GM19240 (cell line): ENCODE measurements at regions not wholly inside any gene's neighbourhood (a gene's known extent, or its start where the extent isn't known, plus 50 kb on each side); places are given as distances from the start of the nearest gene placed in this dataset.

Experiments used
- DNase-seq: peaks from one replicate; pipeline ENCODE4 v3.0.0; 2011; ENCODE audit warnings: low spot score; ENCODE audit not compliant: insufficient read length

DNA sequence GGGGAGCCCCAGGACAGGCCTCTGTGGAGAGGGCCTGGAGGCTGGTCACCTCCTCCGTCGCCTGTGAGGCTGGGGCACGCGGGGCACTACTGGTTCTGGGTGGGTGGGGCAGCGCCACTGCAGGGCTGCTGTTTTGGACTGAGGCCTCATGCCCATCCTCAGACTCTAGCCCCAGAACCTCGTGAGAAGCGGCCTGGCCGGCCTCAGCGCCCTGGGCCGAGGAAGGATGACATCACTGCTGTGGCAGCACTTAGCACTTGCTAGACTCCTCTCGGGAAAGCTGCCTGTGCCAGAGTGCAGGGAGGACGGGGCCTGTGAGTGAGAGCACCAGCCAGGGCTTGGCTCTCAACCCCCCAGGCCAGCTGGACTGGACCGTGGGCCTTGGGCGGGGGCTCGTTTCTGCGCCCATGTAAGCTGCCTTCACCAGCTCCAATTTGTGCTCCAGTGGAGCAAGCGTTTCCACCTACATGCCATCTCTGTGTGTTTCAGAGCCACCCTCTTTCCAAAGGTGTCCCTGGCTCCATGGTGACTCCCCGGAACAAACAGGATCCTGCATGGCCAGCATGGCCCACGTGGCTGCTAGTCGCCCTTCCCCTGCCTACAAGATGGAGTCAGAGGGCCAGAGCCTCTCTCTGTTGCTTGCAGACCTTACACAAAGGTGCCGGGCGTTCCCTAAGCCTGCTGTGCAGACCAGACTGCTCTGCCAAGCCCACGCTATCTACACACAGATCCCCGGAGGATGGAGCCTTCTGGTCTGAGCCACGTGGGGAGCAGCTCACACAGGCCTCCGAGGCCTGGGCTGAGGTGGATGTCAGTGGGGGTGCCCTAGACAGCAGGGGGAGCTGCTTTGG, 102.9 kb downstream of the CTTN start:
- no peak for DNase-seq

DNA sequence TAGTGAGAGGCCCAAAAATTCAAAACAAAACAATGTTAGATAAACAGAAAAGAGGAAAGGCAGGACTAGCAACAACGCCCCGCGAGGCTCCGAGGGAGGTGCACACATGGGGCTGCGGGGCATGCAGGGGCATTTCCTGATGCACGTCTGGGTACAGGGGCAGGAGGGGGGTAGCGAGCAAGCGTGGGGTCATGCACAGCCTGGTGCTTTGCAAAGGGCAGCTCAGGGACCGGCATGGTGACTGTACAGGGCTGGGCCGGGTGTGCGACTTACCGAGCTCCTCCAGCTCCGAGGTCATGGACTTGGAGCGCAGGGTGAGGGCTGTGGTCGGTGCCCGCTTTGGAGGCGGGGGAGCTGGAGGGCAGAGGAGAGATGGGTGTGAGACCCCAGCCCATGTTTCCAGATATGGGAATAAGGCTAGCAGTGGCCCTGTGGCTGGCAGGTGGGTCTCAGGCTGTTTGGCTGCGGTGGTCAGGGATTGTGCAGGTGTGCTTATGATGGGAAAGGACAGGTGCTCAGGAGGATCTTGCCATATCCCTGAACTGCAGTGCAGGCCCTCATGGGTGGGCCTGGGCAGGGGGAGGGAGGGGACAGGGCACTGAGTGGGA, 103.7 kb downstream of the CTTN start:
- no peak for DNase-seq

DNA sequence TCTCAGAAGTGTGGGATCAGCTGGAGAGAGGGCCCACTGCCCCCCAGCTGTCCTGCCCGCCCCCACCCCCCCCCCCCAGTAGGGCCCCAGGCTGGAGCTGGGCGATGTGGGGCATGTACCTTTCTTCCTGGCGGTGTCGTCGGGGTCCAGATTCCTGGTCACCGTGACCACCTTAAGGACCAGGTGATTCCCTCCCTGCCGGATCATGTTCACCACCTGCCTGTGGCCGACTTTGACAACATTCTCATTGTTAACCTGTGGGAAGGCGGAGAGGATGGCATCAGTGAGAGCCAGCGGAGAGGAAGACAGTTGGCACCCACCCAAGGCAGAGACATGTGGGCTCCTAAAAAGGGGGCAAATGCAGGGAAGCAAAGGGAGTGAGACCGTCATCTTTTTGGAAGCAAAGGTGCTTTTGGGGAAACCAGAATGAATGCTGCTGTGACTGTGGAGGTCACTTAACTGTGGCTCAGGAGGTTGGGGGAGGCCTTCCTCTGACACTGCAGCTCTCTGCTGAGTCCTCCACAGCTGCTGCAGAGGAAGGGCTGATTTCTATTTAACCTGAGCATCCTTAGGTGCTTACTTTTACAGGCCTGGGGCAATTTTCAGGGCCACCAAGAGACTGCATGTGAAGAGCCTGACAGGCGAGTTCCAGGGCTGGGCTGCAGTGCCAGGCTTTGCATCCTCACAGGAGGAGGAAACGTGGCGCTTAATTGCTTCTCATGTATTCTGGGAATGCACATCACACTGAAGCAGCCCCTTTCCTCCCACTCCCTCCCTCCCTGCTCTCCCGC, 104.5 kb downstream of the CTTN start:
- no peak for DNase-seq

DNA sequence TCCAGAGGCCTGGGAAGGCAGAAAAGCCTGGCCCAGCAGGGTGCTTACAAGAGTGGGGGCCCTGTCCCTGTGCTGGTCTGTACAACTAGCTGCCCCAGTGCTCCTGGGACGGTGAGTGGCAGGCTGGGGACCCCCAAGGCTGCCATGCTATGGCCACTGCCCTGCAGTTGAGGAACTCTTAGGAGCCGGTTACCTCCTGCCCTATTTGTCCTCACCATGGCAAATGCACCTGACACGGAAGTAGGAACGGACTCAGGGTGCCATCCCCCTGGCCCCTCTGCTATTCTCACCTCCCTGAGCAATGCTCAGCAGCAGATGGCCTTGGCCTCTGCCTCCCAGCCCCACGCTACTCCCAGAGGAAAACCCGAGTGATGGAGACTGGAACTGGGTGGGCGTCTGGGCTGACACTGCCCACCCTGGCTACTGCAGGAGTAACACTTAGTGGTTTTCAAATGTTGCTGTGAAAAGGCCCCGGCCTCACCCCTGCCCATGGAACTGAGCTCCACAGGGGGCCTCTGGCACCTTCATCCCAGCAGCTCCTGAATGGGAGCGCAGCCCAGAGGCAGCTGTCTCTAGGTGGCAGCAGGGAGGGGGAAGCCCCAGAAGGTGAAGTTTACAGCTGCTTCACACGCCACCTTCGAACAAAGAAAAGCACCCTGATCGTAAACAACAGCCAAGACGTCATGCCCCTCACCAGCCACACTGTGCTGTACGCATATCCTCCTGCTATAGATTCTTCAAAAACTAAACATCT, 105.3 kb downstream of the CTTN start:
- DNase-seq, result no peak

DNA sequence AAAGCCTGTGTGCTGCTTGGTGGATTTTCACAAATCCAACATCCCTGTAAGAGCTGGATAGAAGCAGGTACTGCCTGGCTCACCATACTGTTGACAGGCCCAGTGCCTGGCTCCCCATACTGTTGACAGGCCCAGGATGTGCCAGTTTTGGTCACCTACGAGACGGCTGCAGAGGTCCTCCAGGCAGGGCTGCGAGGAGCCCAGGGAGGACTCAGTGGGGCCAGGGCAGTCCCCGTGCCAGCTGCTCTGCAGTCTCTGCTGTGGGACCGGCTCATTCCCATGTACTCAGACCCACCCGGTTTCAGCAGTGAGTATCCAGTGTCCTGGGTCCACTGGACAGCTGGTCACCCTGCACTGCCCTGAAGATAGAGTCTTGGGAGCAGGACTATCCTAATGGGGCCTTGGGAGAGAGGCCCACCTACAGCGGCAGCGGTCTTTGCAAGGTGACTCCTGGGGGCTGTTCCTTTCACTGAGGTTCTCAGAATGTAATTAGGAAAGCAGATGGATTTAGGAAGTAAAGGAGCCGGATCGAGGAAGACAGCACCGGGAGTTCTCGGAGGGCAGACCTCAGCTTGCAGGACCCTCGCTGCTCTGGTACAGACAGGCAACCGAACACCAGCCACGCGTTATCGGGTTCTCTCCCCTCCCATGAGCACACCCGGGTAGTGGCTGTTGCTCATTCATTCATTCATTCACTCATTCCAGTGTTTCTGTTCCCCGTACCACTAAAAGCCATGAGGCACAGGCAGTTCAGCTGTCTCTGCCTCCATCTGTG, 106.1 kb downstream of the CTTN start:
- no peak for DNase-seq

DNA sequence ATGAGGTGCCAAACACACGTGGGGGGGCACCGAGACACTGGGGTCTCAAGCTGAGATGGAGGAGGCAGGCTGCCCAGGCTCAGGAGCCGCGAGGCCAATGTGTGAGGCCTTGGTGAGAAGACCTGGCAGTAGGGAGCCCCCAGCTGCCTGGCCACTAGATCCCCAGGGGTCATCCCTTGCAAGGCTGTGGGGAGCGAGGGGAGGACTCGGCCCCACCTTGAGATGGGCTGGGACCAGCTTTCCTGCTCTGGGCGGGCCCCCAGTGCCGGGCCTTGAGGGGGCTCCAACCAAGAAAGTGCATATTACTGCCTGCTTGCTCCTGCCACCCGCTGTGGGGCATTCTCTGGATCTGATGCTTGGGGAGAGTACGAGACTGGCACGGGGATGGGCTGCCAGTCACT, 107.0 kb downstream of the CTTN start:
- no peak for DNase-seq

DNA sequence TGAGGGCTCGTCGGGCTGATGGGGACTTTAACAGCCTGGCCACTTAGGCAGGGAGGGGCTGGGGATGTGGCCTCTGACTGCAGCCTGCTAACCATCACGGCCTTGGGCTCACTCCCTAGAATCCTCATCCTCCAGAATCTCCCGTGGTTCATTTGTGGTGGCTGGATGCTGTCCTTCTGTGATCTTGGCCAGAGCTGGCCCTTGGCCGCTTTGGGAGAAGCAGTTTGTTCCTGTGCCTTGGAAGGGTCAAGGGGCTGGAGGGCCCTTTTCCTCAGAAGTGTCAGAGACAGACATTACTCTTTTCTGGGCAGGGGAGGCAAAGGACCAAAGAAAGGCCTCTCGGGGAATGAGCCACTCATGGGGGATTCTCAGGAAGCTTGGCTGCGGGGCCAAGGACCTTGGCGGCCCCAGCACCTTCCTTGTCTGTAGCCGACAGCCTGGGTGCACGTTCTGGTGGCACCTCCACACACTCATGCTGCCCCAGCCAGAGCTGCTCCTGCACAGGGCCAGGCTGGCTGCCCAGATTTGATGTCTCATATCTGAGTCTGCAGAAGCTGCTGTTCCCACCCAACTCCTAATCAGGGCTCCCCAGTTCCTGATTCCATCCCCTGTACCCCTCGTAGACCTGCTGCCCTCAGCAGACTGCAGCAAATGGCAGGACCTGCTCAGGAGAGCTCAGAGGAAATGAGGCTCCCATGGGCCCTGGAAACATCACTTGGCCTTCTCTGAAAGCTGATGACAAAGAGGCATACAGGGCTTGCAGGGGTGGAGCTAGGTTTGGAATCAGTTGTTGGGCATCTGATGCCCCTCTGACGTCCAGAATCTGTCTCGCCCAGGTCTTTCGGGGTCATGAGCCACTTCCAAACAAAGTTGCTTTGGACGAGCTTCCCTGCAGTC, 107.7 kb downstream of the CTTN start:
- no peak for DNase-seq

DNA sequence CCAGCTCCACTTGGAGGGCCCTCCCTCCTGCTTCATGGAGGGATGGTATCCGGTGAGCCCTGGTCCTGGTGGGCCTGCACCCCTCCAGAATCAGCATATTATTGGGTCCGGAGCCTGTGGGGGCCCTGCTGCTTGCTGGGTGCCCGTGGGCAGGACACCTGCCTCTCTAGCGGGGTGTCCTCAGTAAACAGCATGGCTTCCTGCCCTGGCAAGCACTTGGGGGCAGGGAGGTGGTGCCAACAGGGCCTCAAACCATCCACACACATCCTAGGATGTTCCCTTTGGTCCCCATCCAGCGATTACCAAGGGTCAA, 108.3 kb downstream of the CTTN start:
- no peak for DNase-seq

DNA sequence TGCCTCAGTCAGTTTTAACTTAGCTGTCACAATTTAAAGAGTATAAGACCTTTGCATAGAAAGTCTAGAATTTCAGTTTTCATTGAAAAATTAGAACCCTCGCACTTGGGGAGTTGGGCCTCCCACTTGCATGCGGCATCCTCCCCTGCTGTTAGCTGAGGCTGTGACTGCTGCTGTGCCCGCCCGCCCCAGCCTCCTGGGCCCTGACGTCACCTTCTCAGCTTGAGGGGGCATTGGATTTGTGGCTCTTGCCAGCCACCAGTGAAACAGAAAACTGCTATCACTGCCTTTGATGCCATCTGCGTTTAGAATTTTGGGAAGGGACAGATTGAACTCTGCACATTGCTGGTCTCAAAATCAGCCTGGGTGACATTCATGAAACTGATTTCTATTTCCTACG, 108.7 kb downstream of the CTTN start:
- no peak for DNase-seq

DNA sequence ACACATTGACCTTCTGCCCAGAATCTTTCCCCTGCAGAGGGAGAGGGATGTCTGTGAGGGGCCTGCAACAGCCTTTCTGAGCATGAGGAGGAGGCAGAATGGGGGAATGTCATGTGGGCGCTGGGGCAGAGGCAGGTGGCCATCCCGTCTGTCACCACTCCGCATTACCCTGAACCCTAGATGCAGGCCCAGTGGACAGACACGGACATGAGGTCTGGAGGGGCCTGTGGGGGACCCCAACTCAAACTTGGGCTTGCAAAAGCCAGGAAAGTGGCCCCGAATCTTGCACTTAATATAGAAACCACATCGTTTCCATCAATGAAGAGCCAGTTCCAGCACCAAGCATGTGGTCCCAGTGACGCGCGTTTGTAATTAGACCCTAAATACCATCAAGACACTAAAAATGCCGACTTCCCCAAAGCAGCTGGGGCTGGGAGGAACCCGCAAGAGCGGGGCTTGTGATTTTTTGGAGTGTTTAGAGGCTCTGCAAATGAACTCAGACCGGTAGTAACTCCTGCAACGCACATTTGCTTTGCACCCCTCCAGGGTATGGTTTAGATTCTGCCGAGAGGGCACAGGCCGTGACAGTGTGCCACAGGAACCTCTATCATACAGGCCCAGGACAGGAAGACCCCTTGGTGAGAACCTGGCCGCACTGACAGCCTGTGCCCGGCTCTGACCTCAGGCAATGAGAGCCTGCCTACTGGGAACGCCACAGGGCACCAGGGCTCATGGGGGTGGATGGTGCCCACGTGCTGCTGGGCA, 109.3 kb downstream of the CTTN start:
- no peak for DNase-seq

DNA sequence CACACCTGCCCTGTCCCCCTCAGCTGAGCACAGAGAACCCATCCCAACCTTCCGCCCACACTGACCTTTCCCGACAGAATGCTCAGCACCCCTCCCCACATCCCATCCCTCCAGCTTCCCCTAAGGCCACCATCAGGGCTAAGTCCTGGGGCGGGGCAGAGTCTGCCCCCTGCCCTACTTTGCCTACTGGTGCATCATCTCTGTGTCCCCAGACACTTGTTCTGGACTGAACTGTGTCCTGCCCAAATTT, 109.8 kb downstream of the CTTN start:
- no peak for DNase-seq

DNA sequence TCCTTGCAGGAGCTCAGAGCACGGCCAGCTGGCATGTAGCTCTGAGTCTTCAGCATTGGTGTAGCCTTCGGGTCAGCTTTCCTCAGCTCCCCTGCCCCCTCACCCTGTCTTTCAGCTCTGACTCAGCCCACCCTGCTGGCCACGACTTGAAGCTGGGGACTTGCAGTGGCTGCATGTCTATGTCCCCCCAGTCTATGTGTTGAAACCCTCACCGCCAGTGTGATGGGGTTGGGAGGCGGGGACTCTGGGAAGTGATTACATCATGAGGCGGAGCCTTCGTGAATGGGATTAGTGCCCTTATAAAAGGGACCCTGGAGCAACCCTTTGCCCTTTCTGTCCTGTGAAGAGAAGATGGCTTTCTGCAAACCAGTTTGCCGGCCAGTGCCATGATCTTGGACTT, 111.1 kb downstream of the CTTN start:
- no peak for DNase-seq

DNA sequence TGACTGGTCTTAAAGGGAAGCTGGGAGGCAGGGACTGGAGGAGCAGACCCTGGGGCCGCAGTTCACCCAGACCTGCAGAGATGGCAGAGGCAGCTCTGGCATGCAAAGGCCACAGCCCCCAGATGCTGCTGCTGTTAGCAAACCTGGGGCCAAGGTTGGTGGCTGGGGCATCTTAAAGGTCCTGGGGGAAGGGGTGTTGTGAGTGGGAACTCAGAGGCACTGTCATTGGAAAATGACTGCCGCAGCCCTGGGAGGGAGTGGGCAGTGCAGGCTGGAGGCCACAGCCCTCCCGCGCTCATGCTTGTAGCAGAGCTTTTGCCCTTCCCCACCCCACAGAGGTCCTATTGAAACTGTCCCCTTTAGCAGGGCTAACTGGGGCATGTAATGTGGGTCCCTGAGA, 111.8 kb downstream of the CTTN start:
- no peak for DNase-seq

DNA sequence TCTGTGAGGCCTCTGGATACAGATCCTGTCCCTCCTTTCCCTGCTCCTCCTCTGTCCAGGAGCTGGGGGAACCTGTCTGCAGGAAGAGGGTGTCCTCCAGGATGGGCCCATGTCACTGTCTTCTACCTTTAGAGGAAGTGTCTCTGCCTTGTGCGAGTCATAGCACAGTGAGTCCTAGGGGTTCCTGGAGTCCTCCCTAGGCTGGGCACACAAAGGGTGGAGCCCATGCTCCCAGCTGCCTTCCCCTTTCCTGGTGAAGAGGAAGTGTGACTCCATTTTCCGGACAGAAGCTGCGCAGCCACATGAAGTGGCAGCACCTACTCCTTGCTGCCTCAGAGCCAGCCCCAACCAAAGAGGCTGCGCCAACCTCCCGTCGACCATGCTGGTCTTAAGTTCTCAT, 112.2 kb downstream of the CTTN start:
- DNase-seq, result no peak

DNA sequence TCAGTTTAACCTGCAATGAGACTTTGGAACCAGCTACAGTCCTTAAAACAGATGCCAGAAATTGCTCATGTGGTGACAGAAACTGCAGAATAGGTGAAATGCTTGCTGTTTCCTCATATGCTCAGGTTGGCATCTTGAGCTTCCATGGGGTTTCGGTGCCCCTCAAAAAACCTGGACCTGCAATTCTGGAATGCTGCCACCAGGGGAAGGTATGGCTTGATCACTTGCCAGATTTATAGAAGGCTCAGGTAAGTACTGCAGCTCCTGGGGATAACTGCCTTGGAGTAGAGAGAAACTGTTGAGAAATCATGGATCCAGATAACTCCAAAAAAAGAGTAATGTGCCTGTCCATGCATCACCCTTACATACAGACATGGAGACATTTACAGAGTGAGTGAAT, 113.0 kb downstream of the CTTN start:
- no peak for DNase-seq

DNA sequence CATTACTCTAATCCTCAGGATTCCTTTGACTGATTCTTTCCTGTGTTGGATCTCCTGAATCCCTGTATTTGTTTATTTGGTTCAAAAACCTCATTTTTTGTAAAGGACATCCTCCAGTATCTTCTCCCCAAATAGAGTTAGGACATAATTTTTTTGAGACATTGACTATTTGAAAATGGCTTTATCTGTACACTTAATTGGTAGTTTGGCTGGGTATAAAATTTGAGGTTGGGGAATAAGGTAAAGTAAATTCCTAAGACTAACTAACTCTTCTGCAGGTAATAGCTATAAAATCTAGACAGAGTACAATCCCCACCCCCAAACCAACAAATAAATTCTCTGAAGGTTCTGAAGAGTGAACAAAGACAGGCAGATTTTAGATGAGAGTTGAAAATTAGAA, 114.4 kb downstream of the CTTN start:
- no peak for DNase-seq

DNA sequence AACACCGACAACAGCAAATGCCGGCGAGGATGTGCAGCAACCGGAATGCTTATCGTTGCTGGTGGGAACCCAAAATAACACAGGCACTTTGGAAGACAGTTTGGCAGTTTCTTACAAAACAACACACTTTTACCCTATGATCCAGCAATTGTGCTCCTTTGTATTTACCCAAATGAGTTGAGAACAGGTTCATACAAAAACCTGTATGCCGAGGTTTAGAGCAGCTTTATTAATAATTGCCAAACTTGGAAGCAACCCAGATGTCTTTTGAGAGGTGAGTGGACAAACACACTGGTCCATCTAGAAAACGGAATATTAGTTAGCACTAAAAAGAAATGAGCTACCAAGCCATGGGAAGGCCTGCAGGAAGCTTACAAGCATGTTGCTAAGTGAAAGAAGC, 118.9 kb downstream of the CTTN start:
- no peak for DNase-seq

DNA sequence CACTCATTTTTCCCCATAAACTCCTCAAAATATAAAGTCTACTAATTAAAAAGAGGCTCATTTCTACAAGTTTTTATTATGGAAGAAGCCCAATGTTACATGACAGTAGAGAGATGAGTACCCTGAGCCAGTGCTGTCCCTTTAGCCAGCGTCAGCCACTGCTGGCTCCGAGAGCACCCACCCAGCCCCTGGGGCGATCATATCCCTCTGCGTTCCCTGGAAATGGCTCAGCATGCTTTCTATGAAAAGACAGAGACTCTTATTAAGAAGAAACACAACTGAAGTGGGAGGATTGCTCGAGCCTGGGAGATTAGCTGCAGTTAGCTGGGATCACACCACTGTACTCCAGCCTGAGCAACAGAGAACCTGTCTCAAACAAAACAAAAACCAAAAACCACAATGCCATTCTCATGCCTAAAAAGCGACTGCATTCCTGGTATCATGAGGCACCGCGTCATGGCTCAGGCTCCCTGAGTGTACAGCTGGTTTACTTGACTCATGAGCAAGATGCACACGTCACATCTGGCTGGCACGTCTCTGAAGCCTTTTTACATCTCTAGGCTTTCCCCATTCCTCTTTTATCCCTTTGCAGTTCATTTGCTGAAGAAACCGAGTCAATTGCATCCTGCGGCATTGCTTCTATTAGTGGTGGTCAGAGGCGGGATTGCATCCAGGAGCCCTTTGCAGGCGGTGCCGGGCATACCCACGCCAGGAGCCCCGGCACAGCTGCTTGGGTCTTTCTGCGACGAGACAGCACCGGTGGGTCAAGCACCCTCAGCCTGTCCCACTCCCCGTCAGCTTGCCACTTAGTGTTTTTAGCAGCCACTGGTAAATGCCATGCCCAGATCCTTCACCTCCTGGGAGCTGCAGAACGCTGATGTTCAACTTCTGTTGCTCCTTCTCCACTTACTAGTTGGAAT, 119.9 kb downstream of the CTTN start:
- no peak for DNase-seq

DNA sequence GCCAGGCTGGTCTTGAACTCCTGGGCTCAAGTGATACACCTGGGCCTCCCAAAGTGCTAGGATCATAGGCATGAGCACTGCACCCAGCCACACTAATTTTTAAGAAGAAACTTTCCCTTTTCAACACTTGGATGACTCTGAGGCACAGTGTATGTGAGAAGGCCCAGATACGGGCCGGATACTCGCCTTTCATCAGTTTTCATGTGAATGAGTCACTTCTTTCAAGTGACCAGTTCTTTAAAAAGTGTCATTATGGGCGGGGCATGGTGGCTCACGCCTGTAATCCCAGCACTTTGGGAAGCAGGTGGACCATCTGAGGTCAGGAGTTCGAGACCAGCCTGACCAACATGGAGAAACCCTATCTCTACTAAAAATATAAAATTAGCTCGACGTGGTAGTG, 120.8 kb downstream of the CTTN start:
- DNase-seq, result no peak
